ENCODE measurements at regions not wholly inside any gene's neighbourhood (a gene's known extent, or its start where the extent isn't known, plus 50 kb on each side); places are given as distances from the start of the nearest gene placed in this dataset.

DNA sequence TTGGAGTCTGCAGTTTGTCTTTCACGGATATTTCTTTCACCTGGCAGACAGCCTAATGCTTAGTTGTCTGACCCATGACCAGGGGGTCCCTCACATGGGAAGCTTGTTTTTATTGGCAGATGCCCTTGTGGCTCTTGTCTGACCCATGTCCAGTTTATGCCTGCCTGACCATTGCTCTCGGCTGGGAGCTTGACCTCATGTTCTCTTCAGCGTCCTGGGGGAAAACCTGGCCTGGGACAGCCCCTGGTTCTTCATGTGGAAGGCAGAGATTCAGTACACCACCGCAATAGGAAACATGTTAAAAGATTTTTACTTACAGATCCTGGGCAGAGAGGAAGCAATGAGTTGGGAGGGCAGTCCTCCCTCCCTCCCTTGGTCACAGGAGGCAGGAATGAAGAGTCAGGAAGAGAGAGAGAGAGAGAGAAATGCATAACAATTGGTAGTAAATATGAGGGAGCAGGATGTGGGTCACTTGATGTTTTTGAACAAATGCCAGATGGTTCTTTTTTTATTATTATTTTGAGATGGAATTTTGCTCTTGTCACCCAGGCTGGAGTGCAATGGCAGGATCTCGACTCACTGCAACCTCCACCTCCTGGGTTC, 302.7 kb upstream of the MYOCD start:
- H3K4me1 ChIP-seq (ENCODE audit: insufficient read depth, insufficient read length): no peaks in the 10 kb centered on the region
- TF ChIP-seq YY1 (IDR thresholded peaks at IDR 0.05; ENCODE audit: insufficient read depth, insufficient read length) (no peak), SUZ12 (IDR thresholded peaks at IDR 0.05; ENCODE audit: extremely low read depth, insufficient read depth, insufficient read length) (no peak), ZNF274 (IDR thresholded peaks at IDR 0.05; ENCODE audit: low read depth, low read length) (no peak)
- no peak for DNase-seq (ENCODE audit: low read depth, low spot score)
- H3K9ac ChIP-seq (ENCODE audit: insufficient read length, low read depth): no peak overlapping the region
- H3K4me3 ChIP-seq (ENCODE audit: insufficient read length, low read depth): no peak overlapping the region
- 0 out of 2 replicates have a peak, but pooled peaks cover 8% of the 10 kb centered on the region for H3K9me3 ChIP-seq (ENCODE audit: insufficient read depth, low read length)
- no peaks in the 10 kb centered on the region for H3K36me3 ChIP-seq (ENCODE audit: insufficient read depth, insufficient read length, low read length)
- no peaks in the 10 kb centered on the region for H3K27me3 ChIP-seq (ENCODE audit: insufficient read depth, insufficient read length)

DNA sequence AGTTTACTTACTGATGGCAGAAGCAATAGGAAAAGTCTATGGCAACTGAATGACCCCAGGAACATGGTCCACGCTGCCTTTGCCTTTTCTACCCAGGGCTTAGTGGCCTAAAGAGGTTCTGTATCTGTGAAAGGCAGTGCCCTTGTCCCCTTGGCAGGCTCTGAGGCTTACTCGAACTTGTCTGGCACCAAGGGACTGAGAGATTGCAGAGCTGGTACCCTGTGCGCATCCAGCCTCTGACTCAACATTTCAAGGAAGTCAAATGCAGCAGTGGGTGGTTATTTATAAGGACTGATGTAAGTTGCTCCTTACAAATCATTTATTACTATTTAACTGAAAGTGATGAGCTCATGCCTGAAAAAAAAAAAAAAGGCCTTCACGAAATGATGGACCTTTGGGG, 299.9 kb upstream of the MYOCD start:
- Histone ChIP-seq H3K4me1 (ENCODE audit: insufficient read depth, insufficient read length) (no peaks in the 10 kb centered on the region), H3K27me3 (ENCODE audit: insufficient read depth, insufficient read length) (no peaks in the 10 kb centered on the region), H3K4me3 (ENCODE audit: insufficient read length, low read depth) (no peak overlapping the region), H3K9me3 (ENCODE audit: insufficient read depth, low read length) (0 out of 2 replicates have a peak, but pooled peaks cover 8% of the 10 kb centered on the region), H3K9ac (ENCODE audit: insufficient read length, low read depth) (no peak overlapping the region), H3K36me3 (ENCODE audit: insufficient read depth, insufficient read length, low read length) (no peaks in the 10 kb centered on the region)
- TF ChIP-seq YY1 (IDR thresholded peaks at IDR 0.05; ENCODE audit: insufficient read depth, insufficient read length) (no peak), ZNF274 (IDR thresholded peaks at IDR 0.05; ENCODE audit: low read depth, low read length) (no peak), SUZ12 (IDR thresholded peaks at IDR 0.05; ENCODE audit: extremely low read depth, insufficient read depth, insufficient read length) (no peak)
- DNase-seq (ENCODE audit: low read depth, low spot score): no peak

GRCh38 chr17:12369065-12369464, 296.6 kb upstream of the MYOCD start:
- H3K9me3 ChIP-seq (ENCODE audit: insufficient read depth, low read length): 0 out of 2 replicates have a peak, but pooled peaks cover 7% of the 10 kb centered on the region
- no peak for DNase-seq (ENCODE audit: low read depth, low spot score)
- H3K27me3 ChIP-seq (ENCODE audit: insufficient read depth, insufficient read length): no peaks in the 10 kb centered on the region
- H3K36me3 ChIP-seq (ENCODE audit: insufficient read depth, insufficient read length, low read length): no peaks in the 10 kb centered on the region
- no peak overlapping the region for H3K9ac ChIP-seq (ENCODE audit: insufficient read length, low read depth)
- H3K4me3 ChIP-seq (ENCODE audit: insufficient read length, low read depth): no peak overlapping the region
- no peaks in the 10 kb centered on the region for H3K4me1 ChIP-seq (ENCODE audit: insufficient read depth, insufficient read length)
- TF ChIP-seq SUZ12 (IDR thresholded peaks at IDR 0.05; ENCODE audit: extremely low read depth, insufficient read depth, insufficient read length): no peak
- TF ChIP-seq ZNF274 (IDR thresholded peaks at IDR 0.05; ENCODE audit: low read depth, low read length): no peak
- TF ChIP-seq YY1 (IDR thresholded peaks at IDR 0.05; ENCODE audit: insufficient read depth, insufficient read length): no peak

DNA sequence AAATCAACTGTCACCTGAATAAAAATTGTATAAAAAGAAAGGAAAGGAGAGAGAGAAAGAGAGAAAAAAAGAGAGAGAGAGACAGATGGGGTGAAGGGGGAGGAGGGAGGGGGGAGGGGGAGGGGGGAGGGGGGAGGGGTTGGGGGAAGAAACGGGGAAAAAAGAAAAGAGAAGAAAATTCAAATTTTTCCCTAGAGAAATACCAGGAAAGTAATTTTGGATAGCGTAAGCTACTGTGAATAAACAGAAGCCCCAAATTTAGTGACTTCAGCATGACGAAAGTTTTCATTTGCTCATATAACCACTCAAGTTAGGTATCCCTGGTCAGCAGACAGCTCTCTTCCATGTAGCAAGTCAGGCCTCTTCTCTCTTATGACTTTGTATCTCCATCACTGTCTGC, 289.4 kb upstream of the MYOCD start:
- Histone ChIP-seq H3K4me1 (ENCODE audit: insufficient read depth, insufficient read length) (no peaks in the 10 kb centered on the region), H3K27me3 (ENCODE audit: insufficient read depth, insufficient read length) (no peaks in the 10 kb centered on the region), H3K9me3 (ENCODE audit: insufficient read depth, low read length) (0 out of 2 replicates have a peak, but pooled peaks cover 5% of the 10 kb centered on the region), H3K36me3 (ENCODE audit: insufficient read depth, insufficient read length, low read length) (no peaks in the 10 kb centered on the region), H3K9ac (ENCODE audit: insufficient read length, low read depth) (no peak overlapping the region), H3K4me3 (ENCODE audit: insufficient read length, low read depth) (no peak overlapping the region)
- TF ChIP-seq ZNF274 (IDR thresholded peaks at IDR 0.05; ENCODE audit: low read depth, low read length) (no peak), YY1 (IDR thresholded peaks at IDR 0.05; ENCODE audit: insufficient read depth, insufficient read length) (no peak), SUZ12 (IDR thresholded peaks at IDR 0.05; ENCODE audit: extremely low read depth, insufficient read depth, insufficient read length) (no peak)
- no peak for DNase-seq (ENCODE audit: low read depth, low spot score)

DNA sequence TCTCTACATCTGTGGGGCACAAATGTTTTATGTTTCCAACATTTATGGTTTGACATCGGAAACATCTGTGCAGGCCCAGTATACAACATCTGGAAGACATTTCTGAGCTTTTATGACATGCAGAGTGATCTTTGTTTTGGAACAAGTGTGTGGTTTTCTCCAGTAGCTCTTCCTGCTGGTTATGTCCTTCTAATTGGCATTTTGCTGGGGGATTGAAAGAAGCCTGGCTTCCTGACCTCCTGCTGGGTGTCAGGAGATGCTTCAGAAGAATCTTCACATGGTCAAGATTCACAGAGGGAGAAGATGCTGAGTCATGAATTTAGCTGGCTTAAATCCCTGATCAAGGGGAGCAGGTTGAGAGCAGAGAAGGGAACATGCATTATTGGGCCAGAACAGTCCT, 279.5 kb upstream of the MYOCD start:
- Histone ChIP-seq H3K4me1 (ENCODE audit: insufficient read depth, insufficient read length) (no peaks in the 10 kb centered on the region), H3K9me3 (ENCODE audit: insufficient read depth, low read length) (no peaks in the 10 kb centered on the region), H3K9ac (ENCODE audit: insufficient read length, low read depth) (no peak overlapping the region), H3K4me3 (ENCODE audit: insufficient read length, low read depth) (no peak overlapping the region), H3K27me3 (ENCODE audit: insufficient read depth, insufficient read length) (no peaks in the 10 kb centered on the region), H3K36me3 (ENCODE audit: insufficient read depth, insufficient read length, low read length) (no peaks in the 10 kb centered on the region)
- no peak for DNase-seq (ENCODE audit: low read depth, low spot score)
- TF ChIP-seq ZNF274 (IDR thresholded peaks at IDR 0.05; ENCODE audit: low read depth, low read length) (no peak), SUZ12 (IDR thresholded peaks at IDR 0.05; ENCODE audit: extremely low read depth, insufficient read depth, insufficient read length) (no peak), YY1 (IDR thresholded peaks at IDR 0.05; ENCODE audit: insufficient read depth, insufficient read length) (no peak)

DNA sequence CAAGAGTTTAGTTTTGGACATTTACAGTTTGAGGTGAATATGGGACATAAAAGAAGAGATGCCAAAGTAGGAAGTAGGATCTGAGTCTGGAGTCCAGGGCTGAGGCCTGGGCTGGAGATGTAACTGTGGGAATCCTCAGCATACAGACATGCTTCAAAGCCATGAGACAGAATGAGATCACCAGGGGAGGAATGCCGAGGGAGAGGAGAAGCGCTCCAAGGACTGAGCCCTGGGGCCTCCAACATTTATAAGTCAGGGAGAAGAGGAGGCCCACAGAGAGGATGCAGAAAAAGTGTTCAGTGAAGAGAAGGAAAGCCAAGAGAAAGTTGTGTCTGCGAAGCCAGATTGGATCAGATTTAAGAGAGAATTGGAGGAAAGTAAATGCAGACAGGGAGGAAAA, 277.5 kb upstream of the MYOCD start:
- Histone ChIP-seq H3K9ac (ENCODE audit: insufficient read length, low read depth) (no peak overlapping the region), H3K27me3 (ENCODE audit: insufficient read depth, insufficient read length) (no peaks in the 10 kb centered on the region), H3K4me1 (ENCODE audit: insufficient read depth, insufficient read length) (no peaks in the 10 kb centered on the region), H3K36me3 (ENCODE audit: insufficient read depth, insufficient read length, low read length) (no peaks in the 10 kb centered on the region), H3K9me3 (ENCODE audit: insufficient read depth, low read length) (no peaks in the 10 kb centered on the region), H3K4me3 (ENCODE audit: insufficient read length, low read depth) (no peak overlapping the region)
- no peak for DNase-seq (ENCODE audit: low read depth, low spot score)
- TF ChIP-seq ZNF274 (IDR thresholded peaks at IDR 0.05; ENCODE audit: low read depth, low read length) (no peak), SUZ12 (IDR thresholded peaks at IDR 0.05; ENCODE audit: extremely low read depth, insufficient read depth, insufficient read length) (no peak), YY1 (IDR thresholded peaks at IDR 0.05; ENCODE audit: insufficient read depth, insufficient read length) (no peak)

- TF ChIP-seq SUZ12 (IDR thresholded peaks at IDR 0.05; ENCODE audit: extremely low read depth, insufficient read depth, insufficient read length) (no peak), ZNF274 (IDR thresholded peaks at IDR 0.05; ENCODE audit: low read depth, low read length) (no peak), YY1 (IDR thresholded peaks at IDR 0.05; ENCODE audit: insufficient read depth, insufficient read length) (no peak)
- Histone ChIP-seq H3K27me3 (ENCODE audit: insufficient read depth, insufficient read length) (no peaks in the 10 kb centered on the region), H3K4me3 (ENCODE audit: insufficient read length, low read depth) (no peak overlapping the region), H3K4me1 (ENCODE audit: insufficient read depth, insufficient read length) (no peaks in the 10 kb centered on the region), H3K36me3 (ENCODE audit: insufficient read depth, insufficient read length, low read length) (no peaks in the 10 kb centered on the region), H3K9ac (ENCODE audit: insufficient read length, low read depth) (no peak overlapping the region), H3K9me3 (ENCODE audit: insufficient read depth, low read length) (no peaks in the 10 kb centered on the region)
- DNase-seq (ENCODE audit: low read depth, low spot score): no peak
Observed at GRCh38 chr17:12389421-12389820, 276.3 kb upstream of the MYOCD start.
